ENCODE measurements at regions not wholly inside any gene's neighbourhood (a gene's known extent, or its start where the extent isn't known, plus 50 kb on each side); places are given as distances from the start of the nearest gene placed in this dataset.

- Histone ChIP-seq H4K8ac (ENCODE audit: low read depth, low read length) (no peak overlapping the region), H2BK12ac (ENCODE audit: low read length) (no peak overlapping the region), H2AK5ac (ENCODE audit: low read depth, low read length) (no peak overlapping the region), H4K91ac (ENCODE audit: low read depth, low read length, poor library complexity) (no peak overlapping the region), H2BK120ac (ENCODE audit: low read depth, low read length) (no peak overlapping the region), H3K4ac (ENCODE audit: low read length) (no peak overlapping the region), H3K18ac (ENCODE audit: low read length) (no peak overlapping the region), H2BK15ac (ENCODE audit: low read length) (no peak overlapping the region), H3K36me3 (replicated peaks in 1 of 2; ENCODE audit: control insufficient read depth in 2 of 2, insufficient read depth in 2 of 2, low read length in 2 of 2) (no peaks in the 10 kb centered on the region), H3K9me3 (replicated peaks in 1 of 2; ENCODE audit: control insufficient read depth in 2 of 2, insufficient read depth in 1 of 2, low read depth in 1 of 2, low read length in 2 of 2) (peaks cover 0 to 56% of the 10 kb centered on the region in 2 donors), H3K27ac (replicated peaks; ENCODE audit: low read length) (no peak overlapping the region), H3K79me1 (ENCODE audit: low read depth, low read length) (peaks cover 1% of the 10 kb centered on the region), H3K4me1 (ENCODE audit: control insufficient read depth in 2 of 2, insufficient read depth in 1 of 2, low read depth in 1 of 2, low read length in 2 of 2) (no peaks in the 10 kb centered on the region), H3K4me2 (ENCODE audit: insufficient read depth, low read length, poor library complexity, severe bottlenecking) (no peak overlapping the region), H3K27me3 (ENCODE audit: control insufficient read depth in 3 of 3, insufficient read depth in 3 of 3, low read depth in 1 of 3, low read length in 3 of 3) (no peaks in the 10 kb centered on the region), H2AFZ (ENCODE audit: low read length) (no peak overlapping the region), H3K9ac (ENCODE audit: low read depth, low read length, poor library complexity) (no peak overlapping the region), H3K23ac (ENCODE audit: low read depth, low read length, poor library complexity) (no peak overlapping the region), H3K14ac (ENCODE audit: low read length) (no peak overlapping the region), H2BK5ac (ENCODE audit: low read length) (no peak overlapping the region), H3K4me3 (ENCODE audit: low read length in 2 of 2) (no peak overlapping the region)
- DNase-seq (ENCODE audit: low spot score): no peak
- WGBS, 2 donors (ENCODE audit: extremely low coverage in 2 of 2, insufficient read length in 2 of 2, insufficient replicate concordance in 1 of 2): no CpG with 5 or more reads among the region's 5 CpGs
Observed at GRCh38 chr15:25220834-25221233, 218.0 kb downstream of the UBE3A start.

DNA sequence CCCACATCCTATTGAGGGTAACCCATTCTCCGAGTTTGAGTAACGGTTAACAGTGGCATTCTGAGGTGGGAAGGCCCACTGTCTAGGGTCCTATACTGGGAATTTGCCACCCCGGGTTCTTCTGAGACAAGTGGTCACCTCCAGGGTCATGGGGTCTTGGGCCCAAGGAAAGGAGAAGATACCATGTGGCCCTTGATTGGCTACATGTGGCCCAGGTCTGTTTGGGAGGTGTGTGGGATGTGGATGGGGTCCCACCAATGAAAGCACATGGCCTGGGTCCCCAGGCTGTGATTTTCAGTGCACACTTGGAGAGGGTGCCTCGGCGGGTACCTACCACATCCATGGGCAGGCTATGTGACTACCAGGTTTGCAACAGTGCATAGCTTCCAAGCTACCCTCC, 214.4 kb downstream of the UBE3A start:
- no peak for DNase-seq (ENCODE audit: low spot score)
- H3K4ac ChIP-seq (ENCODE audit: low read length): no peak overlapping the region
- no peaks in the 10 kb centered on the region for H3K79me1 ChIP-seq (ENCODE audit: low read depth, low read length)
- no CpG with 5 or more reads among the region's 5 CpGs for WGBS, 2 donors (ENCODE audit: extremely low coverage in 2 of 2, insufficient read length in 2 of 2, insufficient replicate concordance in 1 of 2)
- no peak overlapping the region for H2BK5ac ChIP-seq (ENCODE audit: low read length)
- H2AK5ac ChIP-seq (ENCODE audit: low read depth, low read length): no peak overlapping the region
- no peak overlapping the region for H3K14ac ChIP-seq (ENCODE audit: low read length)
- H2BK15ac ChIP-seq (ENCODE audit: low read length): no peak overlapping the region
- peaks cover 0 to 49% of the 10 kb centered on the region in 2 donors for H3K9me3 ChIP-seq (replicated peaks in 1 of 2; ENCODE audit: control insufficient read depth in 2 of 2, insufficient read depth in 1 of 2, low read depth in 1 of 2, low read length in 2 of 2)
- H2BK120ac ChIP-seq (ENCODE audit: low read depth, low read length): no peak overlapping the region
- no peak overlapping the region for H3K27ac ChIP-seq (replicated peaks; ENCODE audit: low read length)
- no peak overlapping the region for H2BK12ac ChIP-seq (ENCODE audit: low read length)
- no peak overlapping the region for H3K4me2 ChIP-seq (ENCODE audit: insufficient read depth, low read length, poor library complexity, severe bottlenecking)
- no peak overlapping the region for H3K4me3 ChIP-seq (ENCODE audit: low read length in 2 of 2)
- no peak overlapping the region for H4K8ac ChIP-seq (ENCODE audit: low read depth, low read length)
- H3K23ac ChIP-seq (ENCODE audit: low read depth, low read length, poor library complexity): no peak overlapping the region
- H3K9ac ChIP-seq (ENCODE audit: low read depth, low read length, poor library complexity): no peak overlapping the region
- no peak overlapping the region for H4K91ac ChIP-seq (ENCODE audit: low read depth, low read length, poor library complexity)
- H3K27me3 ChIP-seq (ENCODE audit: control insufficient read depth in 3 of 3, insufficient read depth in 3 of 3, low read depth in 1 of 3, low read length in 3 of 3): no peaks in the 10 kb centered on the region
- no peak overlapping the region for H3K18ac ChIP-seq (ENCODE audit: low read length)
- H2AFZ ChIP-seq (ENCODE audit: low read length): no peak overlapping the region
- H3K36me3 ChIP-seq (replicated peaks in 1 of 2; ENCODE audit: control insufficient read depth in 2 of 2, insufficient read depth in 2 of 2, low read length in 2 of 2): no peaks in the 10 kb centered on the region
- no peaks in the 10 kb centered on the region for H3K4me1 ChIP-seq (ENCODE audit: control insufficient read depth in 2 of 2, insufficient read depth in 1 of 2, low read depth in 1 of 2, low read length in 2 of 2)

DNA sequence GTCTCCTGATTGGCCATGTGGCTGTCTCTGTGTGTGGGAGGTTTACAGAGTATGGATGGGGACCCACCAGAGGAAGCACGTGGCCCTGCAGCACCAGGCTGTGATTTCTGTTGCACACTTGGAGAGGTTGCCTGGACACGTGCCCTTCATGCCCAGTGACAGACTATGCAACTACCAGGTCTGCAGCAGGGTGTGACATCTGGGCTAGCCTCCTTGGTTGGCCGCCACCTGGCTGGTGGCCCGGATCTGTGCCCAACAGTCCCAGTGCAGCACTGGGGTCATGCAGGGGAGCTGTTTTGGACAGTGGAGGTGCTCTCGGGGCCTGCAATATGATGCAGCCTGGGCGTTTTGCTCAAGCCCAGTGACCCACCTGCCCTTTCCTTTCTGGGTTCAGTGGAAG, 212.5 kb downstream of the UBE3A start:
- H3K27ac ChIP-seq (replicated peaks; ENCODE audit: low read length): no peak overlapping the region
- peaks cover 1% of the 10 kb centered on the region for H3K79me1 ChIP-seq (ENCODE audit: low read depth, low read length)
- no peak overlapping the region for H4K91ac ChIP-seq (ENCODE audit: low read depth, low read length, poor library complexity)
- peaks cover 0 to 45% of the 10 kb centered on the region in 2 donors for H3K9me3 ChIP-seq (replicated peaks in 1 of 2; ENCODE audit: control insufficient read depth in 2 of 2, insufficient read depth in 1 of 2, low read depth in 1 of 2, low read length in 2 of 2)
- H4K8ac ChIP-seq (ENCODE audit: low read depth, low read length): no peak overlapping the region
- no peaks in the 10 kb centered on the region for H3K27me3 ChIP-seq (ENCODE audit: control insufficient read depth in 3 of 3, insufficient read depth in 3 of 3, low read depth in 1 of 3, low read length in 3 of 3)
- H3K4me1 ChIP-seq (ENCODE audit: control insufficient read depth in 2 of 2, insufficient read depth in 1 of 2, low read depth in 1 of 2, low read length in 2 of 2): no peaks in the 10 kb centered on the region
- no peak overlapping the region for H2BK15ac ChIP-seq (ENCODE audit: low read length)
- no peak overlapping the region for H2BK120ac ChIP-seq (ENCODE audit: low read depth, low read length)
- H3K18ac ChIP-seq (ENCODE audit: low read length): peak overlapping the region; percentile 17
- H2BK12ac ChIP-seq (ENCODE audit: low read length): no peak overlapping the region
- H3K36me3 ChIP-seq (replicated peaks in 1 of 2; ENCODE audit: control insufficient read depth in 2 of 2, insufficient read depth in 2 of 2, low read length in 2 of 2): no peaks in the 10 kb centered on the region
- no peak overlapping the region for H3K9ac ChIP-seq (ENCODE audit: low read depth, low read length, poor library complexity)
- no peak overlapping the region for H3K4me2 ChIP-seq (ENCODE audit: insufficient read depth, low read length, poor library complexity, severe bottlenecking)
- H3K14ac ChIP-seq (ENCODE audit: low read length): peak overlapping the region; percentile 71
- H3K23ac ChIP-seq (ENCODE audit: low read depth, low read length, poor library complexity): no peak overlapping the region
- DNase-seq (ENCODE audit: low spot score): no peak
- H2AK5ac ChIP-seq (ENCODE audit: low read depth, low read length): no peak overlapping the region
- H3K4ac ChIP-seq (ENCODE audit: low read length): peak overlapping the region; percentile 37
- H3K4me3 ChIP-seq (ENCODE audit: low read length in 2 of 2): no peak overlapping the region
- H2BK5ac ChIP-seq (ENCODE audit: low read length): no peak overlapping the region
- no peak overlapping the region for H2AFZ ChIP-seq (ENCODE audit: low read length)
- WGBS, 2 donors (ENCODE audit: extremely low coverage in 2 of 2, insufficient read length in 2 of 2, insufficient replicate concordance in 1 of 2): no CpG with 5 or more reads among the region's 6 CpGs

- no peak for DNase-seq (ENCODE audit: low spot score)
- Histone ChIP-seq H3K4me2 (ENCODE audit: insufficient read depth, low read length, poor library complexity, severe bottlenecking) (no peak overlapping the region), H4K8ac (ENCODE audit: low read depth, low read length) (no peak overlapping the region), H2BK15ac (ENCODE audit: low read length) (no peak overlapping the region), H3K18ac (ENCODE audit: low read length) (no peak overlapping the region), H2BK5ac (ENCODE audit: low read length) (peak overlapping the region; percentile 66), H3K23ac (ENCODE audit: low read depth, low read length, poor library complexity) (no peak overlapping the region), H2AK5ac (ENCODE audit: low read depth, low read length) (no peak overlapping the region), H3K27me3 (ENCODE audit: control insufficient read depth in 3 of 3, insufficient read depth in 3 of 3, low read depth in 1 of 3, low read length in 3 of 3) (no peaks in the 10 kb centered on the region), H3K4me3 (ENCODE audit: low read length in 2 of 2) (peak overlapping the region in 1 of 2 donors; percentile 48), H3K9me3 (replicated peaks in 1 of 2; ENCODE audit: control insufficient read depth in 2 of 2, insufficient read depth in 1 of 2, low read depth in 1 of 2, low read length in 2 of 2) (peaks cover 0 to 47% of the 10 kb centered on the region in 2 donors), H2AFZ (ENCODE audit: low read length) (no peak overlapping the region), H3K79me1 (ENCODE audit: low read depth, low read length) (peaks cover 1% of the 10 kb centered on the region), H3K9ac (ENCODE audit: low read depth, low read length, poor library complexity) (no peak overlapping the region), H3K4me1 (ENCODE audit: control insufficient read depth in 2 of 2, insufficient read depth in 1 of 2, low read depth in 1 of 2, low read length in 2 of 2) (no peaks in the 10 kb centered on the region), H2BK120ac (ENCODE audit: low read depth, low read length) (no peak overlapping the region), H3K27ac (replicated peaks; ENCODE audit: low read length) (no peak overlapping the region), H2BK12ac (ENCODE audit: low read length) (no peak overlapping the region), H4K91ac (ENCODE audit: low read depth, low read length, poor library complexity) (no peak overlapping the region), H3K4ac (ENCODE audit: low read length) (no peak overlapping the region), H3K14ac (ENCODE audit: low read length) (no peak overlapping the region), H3K36me3 (replicated peaks in 1 of 2; ENCODE audit: control insufficient read depth in 2 of 2, insufficient read depth in 2 of 2, low read length in 2 of 2) (no peaks in the 10 kb centered on the region)
- WGBS, 2 donors (ENCODE audit: extremely low coverage in 2 of 2, insufficient read length in 2 of 2, insufficient replicate concordance in 1 of 2): no CpG with 5 or more reads among the region's 11 CpGs
Observed at GRCh38 chr15:25228261-25228660, 210.6 kb downstream of the UBE3A start.
